ENCODE measurements at regions not wholly inside any gene's neighbourhood (a gene's known extent, or its start where the extent isn't known, plus 50 kb on each side); places are given as distances from the start of the nearest gene placed in this dataset.

DNA sequence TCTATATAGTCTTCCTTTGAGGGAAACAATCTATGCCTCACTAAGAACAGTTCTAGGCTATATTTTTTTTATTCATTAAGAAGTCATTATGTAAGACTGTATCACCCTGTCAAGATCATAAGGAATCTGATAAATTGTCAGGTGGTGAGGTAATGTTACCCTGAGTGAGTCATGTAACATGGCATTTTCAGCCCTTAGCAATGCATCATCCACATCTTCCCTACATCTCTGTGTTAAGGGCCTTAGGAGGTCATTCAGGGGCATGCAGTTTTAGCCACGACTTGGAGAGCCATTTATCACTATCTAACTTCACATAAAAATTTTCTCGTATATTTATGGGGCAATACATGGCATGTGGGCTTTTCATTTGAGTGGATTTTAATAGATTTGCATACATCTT lies 924.5 kb upstream of the MBL2 start:
- H3K9me2 ChIP-seq (ENCODE audit: insufficient read depth, low read length), result no peaks in the 10 kb centered on the region
- H3K9me3 ChIP-seq (ENCODE audit: low read length), result no peaks in the 10 kb centered on the region
- H3K27ac ChIP-seq (ENCODE audit: low read length), result no peak overlapping the region
- H3K4me3 ChIP-seq (ENCODE audit: low read length), result no peak overlapping the region
- H3F3A ChIP-seq (ENCODE audit: insufficient read depth, low read length, poor library complexity, severe bottlenecking), result no peaks in the 10 kb centered on the region
- no peaks in the 10 kb centered on the region for H3K79me2 ChIP-seq (replicated peaks; ENCODE audit: insufficient read depth, low read length)
- H3K4me2 ChIP-seq (ENCODE audit: low read length), result no peak overlapping the region
- no peaks in the 10 kb centered on the region for H4K20me1 ChIP-seq (ENCODE audit: insufficient read depth)
- H3K9ac ChIP-seq (ENCODE audit: low read length), result no peak overlapping the region
- H3K36me3 ChIP-seq (ENCODE audit: insufficient read depth, low read length), result no peaks in the 10 kb centered on the region
- no peaks in the 10 kb centered on the region for H3K27me3 ChIP-seq (ENCODE audit: insufficient read depth, low read depth, low read length)
- no peak overlapping the region for H2AFZ ChIP-seq (ENCODE audit: low read depth, low read length)
- TF ChIP-seq, protein P1, sequence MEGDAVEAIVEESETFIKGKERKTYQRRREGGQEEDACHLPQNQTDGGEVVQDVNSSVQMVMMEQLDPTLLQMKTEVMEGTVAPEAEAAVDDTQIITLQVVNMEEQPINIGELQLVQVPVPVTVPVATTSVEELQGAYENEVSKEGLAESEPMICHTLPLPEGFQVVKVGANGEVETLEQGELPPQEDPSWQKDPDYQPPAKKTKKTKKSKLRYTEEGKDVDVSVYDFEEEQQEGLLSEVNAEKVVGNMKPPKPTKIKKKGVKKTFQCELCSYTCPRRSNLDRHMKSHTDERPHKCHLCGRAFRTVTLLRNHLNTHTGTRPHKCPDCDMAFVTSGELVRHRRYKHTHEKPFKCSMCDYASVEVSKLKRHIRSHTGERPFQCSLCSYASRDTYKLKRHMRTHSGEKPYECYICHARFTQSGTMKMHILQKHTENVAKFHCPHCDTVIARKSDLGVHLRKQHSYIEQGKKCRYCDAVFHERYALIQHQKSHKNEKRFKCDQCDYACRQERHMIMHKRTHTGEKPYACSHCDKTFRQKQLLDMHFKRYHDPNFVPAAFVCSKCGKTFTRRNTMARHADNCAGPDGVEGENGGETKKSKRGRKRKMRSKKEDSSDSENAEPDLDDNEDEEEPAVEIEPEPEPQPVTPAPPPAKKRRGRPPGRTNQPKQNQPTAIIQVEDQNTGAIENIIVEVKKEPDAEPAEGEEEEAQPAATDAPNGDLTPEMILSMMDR (IDR thresholded peaks at IDR 0.05; ENCODE audit: poor library complexity, severe bottlenecking), result no peak
- TF ChIP-seq POLR2AphosphoS5 (IDR thresholded peaks at IDR 0.05), result no peak

DNA sequence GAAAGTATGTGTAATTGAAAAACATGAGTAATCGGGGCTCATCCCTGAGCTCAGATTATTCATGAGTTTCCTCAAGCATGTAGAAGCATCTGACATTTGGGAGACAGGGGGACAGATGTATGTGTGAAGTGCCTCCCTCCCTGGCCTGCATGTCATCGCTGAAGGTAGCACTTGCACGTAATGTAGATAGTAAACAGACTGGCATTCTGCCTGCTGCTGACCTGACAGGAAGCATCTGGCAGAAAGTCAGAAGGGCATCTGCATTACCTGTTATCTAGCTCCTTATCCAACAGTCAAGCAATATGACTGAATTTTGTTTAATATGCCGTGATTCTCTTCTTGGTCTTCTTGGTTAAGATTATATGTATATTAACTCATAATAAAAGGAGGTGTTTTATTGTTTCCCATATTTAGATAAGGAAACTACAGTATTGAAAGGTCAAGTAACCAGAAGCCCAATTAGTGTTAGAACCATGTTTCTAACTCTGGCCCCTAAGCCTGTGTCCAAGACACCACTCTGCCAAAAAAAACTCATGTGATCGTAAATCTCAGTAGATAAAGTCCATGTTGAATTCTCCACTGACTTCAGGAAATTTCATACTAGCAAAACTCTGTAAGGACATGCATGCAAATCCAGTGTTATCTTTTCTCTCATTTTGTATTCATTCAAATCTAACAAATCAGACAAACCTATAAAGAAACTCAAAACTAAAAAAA lies 918.1 kb upstream of the MBL2 start:
- H3K79me2 ChIP-seq (replicated peaks; ENCODE audit: insufficient read depth, low read length), result no peaks in the 10 kb centered on the region

DNA sequence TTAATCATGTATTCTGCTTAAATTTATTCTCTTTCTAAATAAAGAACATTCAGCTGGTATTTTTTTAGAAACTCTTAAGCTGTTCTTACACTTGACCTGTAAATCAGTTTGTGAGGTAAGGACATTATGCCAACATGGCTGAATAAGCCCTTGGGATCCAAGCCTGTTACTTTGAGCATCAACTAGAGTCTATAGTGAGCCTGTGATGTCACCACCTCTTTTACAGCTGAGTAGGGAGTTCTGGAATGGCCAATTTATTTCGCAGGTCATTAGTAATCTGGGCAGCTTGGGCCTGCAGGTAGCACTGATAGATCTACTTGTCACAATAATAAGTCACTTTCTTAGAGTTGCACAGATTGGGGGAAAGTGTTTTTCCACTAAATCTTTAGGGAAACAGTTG lies 915.2 kb upstream of the MBL2 start:
- no peaks in the 10 kb centered on the region for H3K9me2 ChIP-seq (ENCODE audit: insufficient read depth, low read length)
- no peaks in the 10 kb centered on the region for H4K20me1 ChIP-seq (ENCODE audit: insufficient read depth)
- H3K79me2 ChIP-seq (replicated peaks; ENCODE audit: insufficient read depth, low read length), result no peaks in the 10 kb centered on the region
- no peak overlapping the region for H3K9ac ChIP-seq (ENCODE audit: low read length)
- no peaks in the 10 kb centered on the region for H3F3A ChIP-seq (ENCODE audit: insufficient read depth, low read length, poor library complexity, severe bottlenecking)
- no peaks in the 10 kb centered on the region for H3K9me3 ChIP-seq (ENCODE audit: low read length)
- H3K4me3 ChIP-seq (ENCODE audit: low read length), result no peak overlapping the region
- no peaks in the 10 kb centered on the region for H3K27me3 ChIP-seq (ENCODE audit: insufficient read depth, low read depth, low read length)
- H3K36me3 ChIP-seq (ENCODE audit: insufficient read depth, low read length), result no peaks in the 10 kb centered on the region
- no peak overlapping the region for H3K27ac ChIP-seq (ENCODE audit: low read length)
- no peak overlapping the region for H2AFZ ChIP-seq (ENCODE audit: low read depth, low read length)
- H3K4me2 ChIP-seq (ENCODE audit: low read length), result no peak overlapping the region
- TF ChIP-seq POLR2AphosphoS5 (IDR thresholded peaks at IDR 0.05), result no peak
- TF ChIP-seq RAD21 (conservative IDR thresholded peaks at IDR 0.05), result no peak
- TF ChIP-seq EZH2 (IDR thresholded peaks at IDR 0.05; ENCODE audit: borderline replicate concordance, insufficient read depth, low read length, poor library complexity, severe bottlenecking), result no peak
- no peak for TF ChIP-seq TAF1 (IDR thresholded peaks at IDR 0.05; ENCODE audit: low read depth)
- no peak for TF ChIP-seq MXI1 (conservative IDR thresholded peaks at IDR 0.05; ENCODE audit: poor library complexity, severe bottlenecking)
- no peak for TF ChIP-seq SMC3 (conservative IDR thresholded peaks at IDR 0.05; ENCODE audit: poor library complexity)
- TF ChIP-seq, protein P1 (IDR thresholded peaks at IDR 0.05; ENCODE audit: poor library complexity, severe bottlenecking), result no peak
- TF ChIP-seq, protein P2, sequence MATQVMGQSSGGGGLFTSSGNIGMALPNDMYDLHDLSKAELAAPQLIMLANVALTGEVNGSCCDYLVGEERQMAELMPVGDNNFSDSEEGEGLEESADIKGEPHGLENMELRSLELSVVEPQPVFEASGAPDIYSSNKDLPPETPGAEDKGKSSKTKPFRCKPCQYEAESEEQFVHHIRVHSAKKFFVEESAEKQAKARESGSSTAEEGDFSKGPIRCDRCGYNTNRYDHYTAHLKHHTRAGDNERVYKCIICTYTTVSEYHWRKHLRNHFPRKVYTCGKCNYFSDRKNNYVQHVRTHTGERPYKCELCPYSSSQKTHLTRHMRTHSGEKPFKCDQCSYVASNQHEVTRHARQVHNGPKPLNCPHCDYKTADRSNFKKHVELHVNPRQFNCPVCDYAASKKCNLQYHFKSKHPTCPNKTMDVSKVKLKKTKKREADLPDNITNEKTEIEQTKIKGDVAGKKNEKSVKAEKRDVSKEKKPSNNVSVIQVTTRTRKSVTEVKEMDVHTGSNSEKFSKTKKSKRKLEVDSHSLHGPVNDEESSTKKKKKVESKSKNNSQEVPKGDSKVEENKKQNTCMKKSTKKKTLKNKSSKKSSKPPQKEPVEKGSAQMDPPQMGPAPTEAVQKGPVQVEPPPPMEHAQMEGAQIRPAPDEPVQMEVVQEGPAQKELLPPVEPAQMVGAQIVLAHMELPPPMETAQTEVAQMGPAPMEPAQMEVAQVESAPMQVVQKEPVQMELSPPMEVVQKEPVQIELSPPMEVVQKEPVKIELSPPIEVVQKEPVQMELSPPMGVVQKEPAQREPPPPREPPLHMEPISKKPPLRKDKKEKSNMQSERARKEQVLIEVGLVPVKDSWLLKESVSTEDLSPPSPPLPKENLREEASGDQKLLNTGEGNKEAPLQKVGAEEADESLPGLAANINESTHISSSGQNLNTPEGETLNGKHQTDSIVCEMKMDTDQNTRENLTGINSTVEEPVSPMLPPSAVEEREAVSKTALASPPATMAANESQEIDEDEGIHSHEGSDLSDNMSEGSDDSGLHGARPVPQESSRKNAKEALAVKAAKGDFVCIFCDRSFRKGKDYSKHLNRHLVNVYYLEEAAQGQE (IDR thresholded peaks at IDR 0.05; ENCODE audit: borderline replicate concordance), result no peak
- TF ChIP-seq EP300 (conservative IDR thresholded peaks at IDR 0.05; ENCODE audit: poor library complexity, severe bottlenecking), result no peak

More for the DNA sequence above, 918.1 kb upstream of the MBL2 start:
- no peaks in the 10 kb centered on the region for H3K36me3 ChIP-seq (ENCODE audit: insufficient read depth, low read length)
- no peak overlapping the region for H3K27ac ChIP-seq (ENCODE audit: low read length)
- TF ChIP-seq MXI1 (conservative IDR thresholded peaks at IDR 0.05; ENCODE audit: poor library complexity, severe bottlenecking), result no peak
- TF ChIP-seq EP300 (conservative IDR thresholded peaks at IDR 0.05; ENCODE audit: poor library complexity, severe bottlenecking), result peak; percentile 54
- TF ChIP-seq TAF1 (IDR thresholded peaks at IDR 0.05; ENCODE audit: low read depth), result no peak
- peak; percentile 27 for TF ChIP-seq POLR2AphosphoS5 (IDR thresholded peaks at IDR 0.05)
- no peaks in the 10 kb centered on the region for H4K20me1 ChIP-seq (ENCODE audit: insufficient read depth)
- H3K27me3 ChIP-seq (ENCODE audit: insufficient read depth, low read depth, low read length), result no peaks in the 10 kb centered on the region
- H3K9ac ChIP-seq (ENCODE audit: low read length), result no peak overlapping the region
- H3K9me3 ChIP-seq (ENCODE audit: low read length), result no peaks in the 10 kb centered on the region
- no peak overlapping the region for H3K4me3 ChIP-seq (ENCODE audit: low read length)
- H2AFZ ChIP-seq (ENCODE audit: low read depth, low read length), result no peak overlapping the region
- H3F3A ChIP-seq (ENCODE audit: insufficient read depth, low read length, poor library complexity, severe bottlenecking), result no peaks in the 10 kb centered on the region
- no peaks in the 10 kb centered on the region for H3K9me2 ChIP-seq (ENCODE audit: insufficient read depth, low read length)
- H3K4me2 ChIP-seq (ENCODE audit: low read length), result no peak overlapping the region
